ENCODE measurements at regions not wholly inside any gene's neighbourhood (a gene's known extent, or its start where the extent isn't known, plus 50 kb on each side); places are given as distances from the start of the nearest gene placed in this dataset.
"Not testable (repeated sequence)": the region's sequence is repeated elsewhere in the genome, so short reads cannot be mapped to it uniquely, and the experiment has no call there.

DNA sequence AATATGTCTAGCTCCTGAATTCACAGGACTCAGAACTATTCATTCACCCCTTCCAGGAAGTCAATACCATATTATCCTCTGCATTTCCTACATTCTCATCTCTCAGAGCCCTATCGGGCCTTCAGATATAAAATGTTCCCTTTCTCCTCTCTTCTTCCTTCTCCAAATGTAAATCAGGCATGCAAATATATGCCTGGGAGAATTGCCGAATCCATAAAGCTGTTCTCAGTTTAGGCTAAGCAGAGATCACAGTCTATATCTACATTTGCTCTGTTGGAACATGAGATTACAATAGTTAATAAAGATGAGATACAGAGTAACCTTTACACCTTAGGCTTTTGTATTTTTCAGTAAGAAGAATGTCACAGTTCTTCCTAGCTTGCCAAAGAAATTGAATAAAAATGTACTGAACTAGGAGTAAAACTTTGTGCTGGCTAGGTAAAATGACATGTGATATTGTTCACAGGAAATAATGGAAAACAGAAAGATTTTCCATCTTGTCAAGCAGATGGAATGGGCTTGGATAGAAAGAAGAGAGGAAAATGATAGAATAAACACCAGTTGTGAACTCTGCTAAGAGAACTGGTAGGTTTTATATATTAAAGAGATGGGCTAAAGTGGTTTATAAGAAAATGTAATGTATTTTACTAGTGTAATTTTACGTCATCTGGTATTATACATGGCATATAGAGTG is 161.5 kb downstream of the NRIP1 start:
- DNase-seq (ENCODE audit: low read depth in 2 of 2, low spot score in 1 of 2), result no peak

DNA sequence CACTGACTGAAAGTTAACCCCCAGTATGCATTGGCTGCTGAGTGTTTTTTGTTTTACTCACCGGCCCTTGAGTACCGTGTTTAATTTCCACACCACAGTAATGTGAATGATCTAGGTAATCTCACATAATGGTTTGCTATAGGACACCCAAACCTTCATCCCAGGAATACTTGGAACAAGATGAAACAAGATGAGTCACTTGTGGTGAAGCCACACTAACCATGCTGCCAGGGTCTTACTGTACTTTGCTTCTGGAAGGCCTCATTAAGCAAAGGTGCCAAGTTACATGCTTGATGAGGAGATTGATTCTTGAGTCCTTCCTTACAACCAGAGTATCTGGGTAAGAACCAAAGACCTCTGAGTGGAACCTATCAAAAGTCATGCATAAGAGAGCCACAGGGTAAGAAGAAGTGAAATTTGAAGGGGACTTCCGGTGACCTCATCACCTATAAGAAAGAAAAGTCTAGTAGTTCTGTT is 163.3 kb downstream of the NRIP1 start:
- no peak for DNase-seq (ENCODE audit: low read depth in 2 of 2, low spot score in 1 of 2)

DNA sequence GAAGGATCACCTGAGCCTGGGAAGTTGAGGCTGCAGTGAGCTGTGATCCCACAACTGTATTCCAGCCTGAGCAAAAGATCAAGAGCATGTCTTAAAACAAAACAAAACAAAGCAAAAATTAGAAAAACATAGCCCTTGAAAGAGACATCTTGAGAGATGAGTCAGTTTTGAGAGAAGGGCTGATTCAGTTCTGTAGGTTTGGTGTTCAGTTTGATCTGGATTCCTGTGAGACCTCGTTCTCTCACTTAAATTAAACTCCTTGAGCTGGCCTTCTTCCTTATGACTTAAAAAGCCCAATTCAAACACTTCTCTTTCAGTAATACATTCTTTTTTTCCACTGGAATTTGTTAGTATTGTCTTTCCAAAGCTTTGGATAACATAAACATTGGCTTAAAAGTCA is 164.2 kb downstream of the NRIP1 start:
- DNase-seq (ENCODE audit: low read depth in 2 of 2, low spot score in 1 of 2), result no peak

DNA sequence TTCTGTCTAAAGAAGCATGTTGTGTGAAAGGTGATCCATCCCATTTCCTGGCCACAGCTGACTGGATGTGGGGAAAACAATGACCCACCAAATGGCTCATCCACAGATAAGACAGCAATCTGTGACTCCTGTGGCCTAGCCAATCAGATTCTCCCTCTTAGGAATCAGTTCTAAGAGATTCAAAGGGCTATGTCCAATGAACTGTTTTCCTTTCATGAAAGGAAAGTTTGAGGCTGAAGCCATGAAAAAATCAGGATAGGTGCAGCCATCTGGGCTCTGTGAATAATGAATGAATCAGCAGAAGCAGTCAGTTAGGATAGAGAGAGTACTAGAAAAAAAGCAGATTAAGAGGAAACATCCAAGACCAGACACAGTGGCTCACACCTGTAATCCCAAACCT is 164.7 kb downstream of the NRIP1 start:
- DNase-seq (ENCODE audit: low read depth in 2 of 2, low spot score in 1 of 2), result no peak

DNA sequence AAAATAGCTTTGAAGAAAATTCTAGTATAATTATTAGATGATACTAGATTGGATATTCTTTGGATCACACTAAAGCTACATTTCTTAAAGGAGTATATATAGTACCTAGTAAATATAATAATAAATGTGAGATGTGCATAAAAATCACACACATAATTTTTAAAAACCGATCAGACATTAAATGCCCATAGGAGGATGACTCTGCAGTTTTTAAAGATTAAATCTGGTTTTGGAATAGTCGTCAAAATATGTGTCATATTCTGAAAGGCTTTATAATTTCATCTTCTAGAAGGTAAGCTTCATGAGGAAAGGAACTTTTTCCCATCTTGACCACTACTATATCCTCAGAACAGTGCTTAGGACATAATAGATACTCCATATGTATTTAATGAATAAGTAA is 169.0 kb downstream of the NRIP1 start:
- no peak for DNase-seq (ENCODE audit: low read depth in 2 of 2, low spot score in 1 of 2)

DNA sequence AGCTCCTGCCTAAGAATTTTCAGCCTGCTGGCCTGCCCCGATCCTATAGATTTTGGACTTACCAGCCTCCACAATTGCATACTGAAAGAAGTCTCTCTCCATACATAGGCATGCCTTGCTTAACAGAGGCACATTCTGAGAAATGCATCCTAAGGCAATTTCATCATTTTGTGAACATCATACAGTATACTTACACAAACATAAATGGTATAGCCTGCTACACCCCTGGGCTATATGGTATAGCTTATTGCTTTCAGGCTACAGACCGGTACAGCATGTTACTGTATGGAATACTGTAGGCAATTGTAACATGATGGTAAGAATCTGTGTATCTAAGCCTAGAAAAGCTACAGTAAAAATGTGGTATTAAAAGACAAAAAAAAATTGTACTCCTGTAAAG is 174.7 kb downstream of the NRIP1 start:
- DNase-seq (ENCODE audit: low read depth in 2 of 2, low spot score in 1 of 2), result no peak

DNA sequence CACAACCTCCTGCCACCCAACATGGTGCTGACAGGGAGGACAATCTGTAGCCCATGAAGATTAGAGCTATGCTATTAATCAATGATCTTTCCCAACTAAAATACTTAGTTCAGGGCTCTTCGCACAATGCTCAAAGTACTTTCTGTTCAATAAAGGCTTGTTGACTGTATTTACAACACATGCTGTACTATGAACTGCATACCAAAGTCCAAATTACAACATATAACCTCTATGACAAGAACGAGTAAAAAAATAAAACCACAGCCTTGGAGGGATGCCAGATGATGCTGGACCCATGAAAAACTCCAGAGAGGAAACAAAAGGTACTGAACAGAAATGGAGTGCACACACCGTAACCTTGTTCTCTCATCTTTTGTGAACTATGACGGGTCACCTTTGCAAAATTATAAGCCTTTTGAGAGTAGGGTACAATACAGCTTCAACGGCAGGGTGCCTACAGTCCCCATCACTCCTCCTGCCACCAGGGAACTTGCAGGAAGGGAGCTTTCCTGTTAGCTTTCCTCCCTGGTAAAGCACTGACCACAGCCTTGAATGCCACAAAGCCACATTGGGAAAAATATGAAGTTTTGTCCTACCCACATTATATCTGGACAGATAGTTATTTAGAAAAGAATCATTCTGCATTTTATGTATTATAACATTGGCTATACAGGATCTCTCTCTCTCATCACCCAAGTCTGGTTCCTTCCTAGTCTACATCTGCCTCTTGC is 175.6 kb downstream of the NRIP1 start:
- no peak for DNase-seq (ENCODE audit: low read depth in 2 of 2, low spot score in 1 of 2)

DNA sequence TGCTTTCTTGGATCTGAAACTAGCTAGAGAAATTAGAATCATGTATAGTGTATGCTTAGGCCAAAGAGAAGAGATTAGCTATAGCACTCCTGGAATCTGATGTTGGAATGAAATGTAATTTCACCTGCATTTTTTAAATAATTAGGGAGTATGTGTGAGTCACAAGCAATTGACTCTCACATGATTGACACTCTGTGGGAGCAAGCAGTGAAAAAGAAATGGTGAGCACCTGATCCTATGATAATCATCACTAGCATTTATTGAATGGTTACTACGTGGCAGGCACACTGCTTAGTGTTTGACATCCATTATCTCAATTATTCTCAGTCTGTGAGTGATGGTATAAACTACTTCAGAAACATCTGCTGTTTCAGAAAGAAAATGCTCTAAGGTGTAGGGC is 176.6 kb downstream of the NRIP1 start:
- no peak for DNase-seq (ENCODE audit: low read depth in 2 of 2, low spot score in 1 of 2)

DNA sequence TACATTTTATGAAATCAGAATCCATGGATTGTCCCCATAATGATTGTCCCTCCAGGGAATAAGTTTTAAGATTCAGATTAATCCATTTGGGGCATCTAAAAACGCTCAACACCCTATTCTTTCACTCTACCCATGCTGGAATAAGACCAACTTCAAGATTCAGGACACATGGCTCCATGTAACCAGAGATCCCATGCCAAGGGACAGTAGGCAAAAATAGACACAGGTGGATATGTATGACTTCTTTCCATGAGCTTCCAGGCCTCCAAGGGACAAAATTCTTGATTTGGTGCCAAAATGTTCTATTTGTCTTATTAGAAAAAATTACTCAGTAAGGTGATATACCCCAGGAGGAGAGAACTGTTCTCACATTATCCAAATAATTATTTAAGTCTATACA is 178.8 kb downstream of the NRIP1 start:
- no peak for DNase-seq (ENCODE audit: low read depth in 2 of 2, low spot score in 1 of 2)

DNA sequence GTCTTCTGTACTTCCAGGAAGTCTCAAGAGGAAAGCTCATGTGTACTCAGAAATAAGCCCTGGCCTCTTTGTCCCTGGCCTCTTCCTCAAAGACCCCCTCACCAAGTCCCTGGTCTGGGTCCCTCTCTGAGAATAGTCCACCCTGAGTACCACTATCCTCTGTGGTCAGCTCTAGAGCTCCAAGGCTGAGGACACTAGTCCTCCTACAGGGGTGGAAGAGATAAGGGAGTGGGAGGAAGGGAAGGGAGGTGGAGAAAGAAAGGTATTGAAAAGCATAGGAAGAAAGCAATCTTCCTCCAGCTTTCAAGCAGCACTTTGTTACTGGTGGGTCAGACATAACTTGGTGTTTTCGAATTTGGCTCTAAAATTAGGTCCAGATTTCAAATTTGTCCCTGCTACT is 181.4 kb downstream of the NRIP1 start:
- DNase-seq (ENCODE audit: low read depth in 2 of 2, low spot score in 1 of 2), result no peak

DNA sequence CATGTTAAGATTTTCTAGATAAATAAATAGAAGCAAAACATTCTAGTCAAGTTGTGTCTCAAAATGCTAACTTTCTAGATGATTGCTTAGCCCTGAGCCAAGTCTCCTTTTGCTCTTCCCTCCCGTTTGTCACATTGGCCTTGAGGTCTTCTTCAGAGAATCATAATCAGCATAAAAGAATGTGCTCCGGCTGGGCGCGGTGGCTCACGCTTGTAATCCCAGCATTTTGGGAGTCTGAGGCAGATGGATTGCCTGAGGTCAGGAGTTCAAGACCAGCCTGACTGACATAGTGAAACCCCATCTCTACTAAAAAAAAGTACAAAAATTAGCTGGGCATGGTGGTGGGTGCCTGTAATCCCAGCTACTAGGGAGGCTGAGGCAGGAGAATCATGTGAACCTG is 182.3 kb downstream of the NRIP1 start:
- DNase-seq (ENCODE audit: low read depth in 2 of 2, low spot score in 1 of 2), result not testable (repeated sequence)

DNA sequence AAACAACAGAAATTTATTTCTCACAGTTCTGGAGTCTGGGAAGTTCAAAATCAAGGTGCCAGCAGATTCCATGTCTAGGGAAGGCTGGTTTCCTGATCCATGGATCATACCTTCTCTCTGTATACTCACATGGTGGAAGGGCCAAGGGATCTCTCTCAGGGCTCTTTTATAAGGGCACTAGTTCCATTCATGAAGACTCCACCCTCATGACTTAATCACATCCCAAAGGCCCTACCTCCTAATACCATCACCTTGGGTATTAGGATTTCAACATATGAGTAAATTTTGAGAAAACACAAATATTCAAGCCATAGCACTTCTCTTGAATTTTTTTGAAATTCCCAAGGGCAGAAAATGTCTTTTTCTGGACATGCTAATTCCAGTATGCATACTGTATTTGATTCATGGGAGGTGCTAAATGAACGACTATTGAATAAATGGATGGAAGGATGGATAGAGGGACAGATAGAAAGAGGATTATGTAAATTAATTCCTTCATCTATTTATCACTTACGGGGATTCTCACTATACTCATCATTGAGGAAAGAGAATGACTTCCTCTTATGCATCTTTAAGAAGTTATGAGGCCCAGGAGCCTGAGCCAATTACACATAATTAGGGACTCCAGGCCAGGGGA is 182.8 kb downstream of the NRIP1 start:
- no peak for DNase-seq (ENCODE audit: low read depth in 2 of 2, low spot score in 1 of 2)

DNA sequence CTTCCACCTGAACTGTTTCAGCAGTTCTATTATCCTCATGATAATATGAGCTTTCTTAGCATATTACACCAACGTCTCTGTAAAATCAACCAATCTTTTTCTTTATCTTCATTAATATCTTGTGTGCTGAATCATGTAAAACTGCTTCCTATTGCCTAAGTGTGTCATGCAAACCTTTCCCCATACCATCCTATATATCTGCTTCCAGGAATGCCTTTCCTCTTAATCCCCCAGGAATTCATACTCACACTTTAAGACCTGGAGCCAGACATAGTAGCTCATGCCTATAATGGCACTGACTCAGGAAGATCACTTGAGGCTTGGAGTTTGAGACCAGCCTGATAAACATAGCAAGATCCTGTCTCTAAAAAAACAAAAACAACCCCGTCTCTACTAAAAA is 183.9 kb downstream of the NRIP1 start:
- no peak for DNase-seq (ENCODE audit: low read depth in 2 of 2, low spot score in 1 of 2)

DNA sequence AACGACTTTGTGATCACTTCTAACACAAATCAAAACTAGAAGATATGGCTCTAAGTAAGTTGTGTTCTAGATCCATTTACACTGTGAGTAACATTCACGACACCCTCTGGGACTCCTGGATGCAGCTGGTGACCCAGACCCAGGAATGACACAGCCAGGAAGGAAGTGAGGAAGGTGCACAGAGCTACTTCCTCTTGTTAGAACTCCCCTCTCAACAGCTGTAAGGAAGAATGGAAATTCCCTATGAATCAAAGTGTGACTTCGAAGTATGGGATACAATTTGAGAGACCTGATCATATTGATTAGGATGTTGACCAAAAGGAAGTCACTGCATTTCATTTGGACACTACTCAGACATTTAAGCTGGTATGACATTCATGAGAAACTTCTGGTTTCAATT is 185.3 kb downstream of the NRIP1 start:
- DNase-seq (ENCODE audit: low read depth in 2 of 2, low spot score in 1 of 2), result no peak

DNA sequence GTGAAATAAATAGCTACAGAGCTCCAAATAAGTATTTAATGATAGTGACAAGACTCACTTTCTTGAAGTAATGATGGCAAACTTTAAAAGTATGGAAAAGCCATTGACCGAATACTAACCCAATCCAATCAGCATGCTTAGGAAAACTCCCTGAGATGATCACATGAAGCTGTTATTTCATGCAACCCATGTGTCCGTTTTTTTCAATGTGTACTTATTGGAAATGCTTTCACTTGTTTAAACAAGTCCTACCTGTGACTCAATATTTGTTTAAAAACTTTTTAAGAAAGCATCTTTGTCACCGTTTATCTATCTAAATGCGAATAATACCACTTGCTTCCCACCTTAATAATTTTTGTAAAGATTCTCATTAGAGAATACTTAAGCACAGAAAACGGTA is 185.8 kb downstream of the NRIP1 start:
- no peak for DNase-seq (ENCODE audit: low read depth in 2 of 2, low spot score in 1 of 2)

DNA sequence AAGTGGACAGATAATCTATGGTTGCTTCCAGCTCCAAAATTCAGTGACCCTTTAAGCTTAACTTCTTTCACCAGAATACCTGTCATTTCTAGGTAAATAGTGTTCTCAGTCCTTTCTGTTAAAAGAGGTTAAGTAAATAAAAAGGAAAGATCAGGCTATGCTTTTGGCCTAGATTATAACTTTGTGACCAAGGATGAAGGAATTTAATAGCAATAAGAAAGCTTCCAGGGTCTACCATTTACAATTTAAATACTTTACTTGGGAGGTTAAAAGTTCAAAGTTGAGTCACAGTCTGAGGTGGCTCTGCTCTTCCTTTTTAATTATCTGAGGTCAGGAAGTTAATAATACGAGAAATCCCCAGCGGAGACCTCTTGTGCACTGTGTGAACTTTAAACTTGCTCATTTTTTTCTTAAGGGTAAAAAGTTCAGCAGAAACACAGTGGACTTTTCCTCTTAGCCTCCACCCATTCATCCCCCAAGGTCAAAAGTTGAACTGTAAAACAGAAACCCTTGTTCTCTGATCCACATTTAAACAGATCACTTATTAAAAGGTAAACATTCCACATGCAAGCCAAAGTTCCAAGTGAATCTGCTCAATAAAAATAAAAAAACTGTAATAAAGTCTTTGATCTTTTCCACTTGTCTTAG is 187.1 kb downstream of the NRIP1 start:
- DNase-seq (ENCODE audit: low read depth in 2 of 2, low spot score in 1 of 2), result no peak

DNA sequence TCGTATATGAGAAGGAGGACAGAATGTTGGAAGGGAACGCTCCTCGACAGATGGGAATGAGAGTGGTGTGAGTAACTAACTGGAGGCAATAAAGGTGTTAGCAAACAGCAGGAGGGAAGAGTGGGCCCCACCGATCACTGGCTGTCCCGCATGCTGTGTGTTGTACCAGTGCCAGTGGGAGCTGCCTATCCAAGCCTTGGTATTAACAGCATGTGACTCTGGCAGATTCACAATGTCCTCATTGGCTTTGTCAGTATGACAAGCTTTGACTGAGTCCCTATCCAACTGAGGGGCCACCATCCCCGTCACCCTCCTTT is 188.3 kb downstream of the NRIP1 start:
- no peak for DNase-seq (ENCODE audit: low read depth in 2 of 2, low spot score in 1 of 2)

DNA sequence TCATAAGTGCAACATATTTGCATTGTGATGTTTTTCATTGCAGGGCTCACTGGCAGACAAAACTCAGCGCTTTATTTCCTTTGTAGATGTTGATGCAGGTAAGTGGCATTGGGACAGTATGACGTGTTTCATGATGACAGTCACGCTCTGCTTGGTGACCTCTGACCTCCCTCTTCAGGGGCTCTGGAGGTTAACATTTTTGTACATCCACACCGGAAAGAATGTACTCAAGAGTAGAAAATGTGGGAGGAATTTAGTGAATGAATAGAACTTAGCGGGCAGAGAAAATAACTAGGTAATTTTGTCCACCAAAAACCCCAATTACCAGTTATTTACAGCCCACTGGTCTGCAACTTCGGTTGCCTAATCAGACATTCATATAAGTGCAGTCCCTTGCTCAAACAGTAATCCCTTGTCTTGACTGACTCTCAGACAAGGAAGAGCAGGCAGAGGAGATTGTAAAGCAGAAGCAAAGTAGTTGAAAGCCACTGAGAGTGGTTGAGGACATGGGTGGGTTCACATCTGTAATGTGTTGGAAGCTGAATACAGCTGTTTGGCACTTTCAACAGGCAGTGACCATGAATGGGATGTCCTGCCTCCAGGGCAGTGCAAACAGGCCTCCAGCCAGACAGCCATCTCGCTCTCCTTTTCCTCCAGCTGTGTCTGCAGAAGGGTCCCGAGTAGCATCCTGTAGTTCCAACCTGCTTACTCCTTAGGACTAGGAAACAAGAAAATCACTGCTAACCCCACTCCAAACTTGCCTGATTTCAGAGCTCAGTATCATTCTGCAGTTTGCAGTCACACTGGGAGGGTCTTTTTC is 188.9 kb downstream of the NRIP1 start:
- no peak for DNase-seq (ENCODE audit: low read depth in 2 of 2, low spot score in 1 of 2)

DNA sequence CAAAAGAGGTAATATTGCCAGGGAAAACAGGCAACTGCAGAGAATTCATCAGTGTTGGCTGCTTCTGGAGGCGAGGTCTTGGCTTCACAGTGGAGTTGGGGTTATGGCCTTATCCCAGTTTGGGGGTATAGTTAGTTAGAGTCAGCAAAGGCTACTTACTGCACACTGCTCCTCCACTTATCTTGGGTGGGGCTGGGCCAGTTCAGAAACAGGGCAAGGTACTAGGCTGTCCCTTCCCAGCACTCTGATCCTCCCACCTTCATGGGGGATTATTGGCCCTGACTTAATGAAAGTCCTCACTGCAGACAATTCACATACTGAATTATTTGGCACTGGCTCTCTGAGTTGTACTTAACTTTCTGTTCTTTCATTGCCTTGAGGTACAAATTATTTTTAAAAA is 189.6 kb downstream of the NRIP1 start:
- DNase-seq (ENCODE audit: low read depth in 2 of 2, low spot score in 1 of 2), result no peak

DNA sequence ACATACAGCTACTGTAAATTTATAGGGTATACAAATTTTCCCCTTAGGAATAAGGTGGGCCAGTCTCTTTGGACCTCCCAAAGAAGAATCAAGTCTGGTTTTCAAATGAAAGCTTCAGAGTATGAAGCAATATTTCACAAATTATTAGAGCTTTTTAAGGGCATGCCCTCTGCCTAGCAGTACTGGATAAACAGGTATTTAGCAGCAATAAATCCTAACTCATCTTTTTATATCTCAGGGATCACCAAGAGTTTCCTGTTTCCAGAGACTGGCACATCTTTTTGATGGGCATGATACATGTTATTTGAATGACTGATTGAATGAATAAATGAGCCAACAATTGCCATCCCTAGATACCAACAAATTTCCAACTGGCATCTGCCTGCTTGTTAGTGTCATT is 190.4 kb downstream of the NRIP1 start:
- no peak for DNase-seq (ENCODE audit: low read depth in 2 of 2, low spot score in 1 of 2)

DNA sequence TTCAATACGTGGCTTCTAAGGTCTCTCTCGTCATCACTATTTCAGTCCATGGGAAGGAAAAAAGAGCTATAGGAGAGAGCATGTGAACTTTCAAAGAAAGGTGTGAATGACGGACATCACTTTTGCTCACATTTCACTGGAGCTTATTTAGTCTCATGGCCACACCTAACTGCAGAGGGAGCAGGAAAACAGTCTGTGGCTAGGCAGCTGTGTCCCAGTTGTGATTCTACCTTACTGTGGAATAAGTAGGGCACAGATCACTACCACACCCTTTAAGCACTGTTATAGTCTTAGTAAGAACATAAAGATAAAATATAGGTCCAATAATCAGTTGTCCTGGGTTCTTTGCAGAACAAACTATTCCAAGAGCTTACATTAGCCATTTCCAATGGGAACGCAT is 192.9 kb downstream of the NRIP1 start:
- DNase-seq (ENCODE audit: low read depth in 2 of 2, low spot score in 1 of 2), result no peak

DNA sequence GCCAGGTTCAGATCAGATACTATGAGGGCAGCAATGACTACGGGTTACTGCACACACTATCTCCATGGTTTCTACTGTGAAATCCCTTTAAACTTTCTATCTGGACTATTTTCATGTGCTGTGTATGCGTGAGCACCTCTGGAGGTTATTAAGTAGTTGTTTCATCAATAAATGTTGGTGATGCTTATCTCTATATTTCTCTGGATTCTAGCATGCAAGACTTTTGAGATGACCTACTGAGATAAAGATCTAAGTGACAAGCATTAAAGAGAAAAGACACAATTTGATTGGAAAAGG is 194.0 kb downstream of the NRIP1 start:
- no peak for DNase-seq (ENCODE audit: low read depth in 2 of 2, low spot score in 1 of 2)

Measured in stimulated activated CD8-positive, alpha-beta memory T cell treated with anti-CD3 and anti-CD28 coated beads, Interleukin-4, amount 100 ng/mL, for 1 hour (primary cell).